HT1080 (cell line): ENCODE measurements at regions not wholly inside any gene's neighbourhood (a gene's known extent, or its start where the extent isn't known, plus 50 kb on each side); places are given as distances from the start of the nearest gene placed in this dataset.

ENCODE experiments used
- DNase-seq: peaks from one replicate; pipeline ENCODE4 v3.0.0-alpha.2; 2015; ENCODE audit warnings: low read depth

- DNase-seq: no peak
These were observed 660.7 kb upstream of the ADAMTS16 start for GRCh38 chr5:4479426-4479825.

DNA sequence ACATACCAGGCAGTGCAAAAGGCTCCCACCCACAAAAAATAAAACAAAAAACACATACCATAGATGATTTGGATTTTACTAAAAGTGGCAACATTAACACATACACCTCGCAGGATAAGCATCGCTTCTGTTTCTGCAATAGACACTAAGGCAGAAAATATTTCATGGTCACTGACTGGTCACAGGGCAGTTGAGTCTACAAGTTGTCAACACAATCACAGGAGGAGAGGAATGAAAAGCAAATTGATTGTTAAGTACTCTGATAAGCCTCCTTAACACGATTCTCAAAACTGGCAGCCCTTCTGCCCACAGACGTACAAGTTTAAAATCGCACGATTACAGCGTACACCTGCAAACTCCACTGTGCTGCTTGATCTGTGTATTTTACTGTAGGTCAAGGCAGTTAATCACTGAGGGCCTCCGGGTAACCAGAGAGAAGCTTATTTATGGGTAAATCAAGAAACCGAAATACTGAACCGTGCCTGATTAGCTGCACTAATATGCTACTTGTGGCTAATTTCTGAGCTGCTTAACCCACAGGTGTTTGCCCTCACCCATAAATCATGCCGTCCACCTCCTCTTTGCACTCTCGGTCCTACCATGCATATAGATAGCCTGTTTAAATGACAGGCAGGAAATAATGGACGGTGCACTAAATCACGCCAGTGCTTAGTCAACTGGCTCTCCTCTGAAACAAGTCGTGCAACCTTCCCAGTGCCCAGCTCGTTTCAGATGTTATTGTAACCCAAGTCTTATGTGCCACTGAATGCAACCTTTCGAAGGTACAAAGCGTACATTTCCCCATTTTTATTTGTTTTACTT lies 659.4 kb upstream of the ADAMTS16 start:
- DNase-seq: no peak

GRCh38 chr5:4487581-4487980 lies 652.5 kb upstream of the ADAMTS16 start:
- no peak for DNase-seq

GRCh38 chr5:4511996-4512656 lies 628.0 kb upstream of the ADAMTS16 start:
- peak; percentile 17 for DNase-seq

GRCh38 chr5:4513381-4513780 lies 626.7 kb upstream of the ADAMTS16 start:
- no peak for DNase-seq

DNA sequence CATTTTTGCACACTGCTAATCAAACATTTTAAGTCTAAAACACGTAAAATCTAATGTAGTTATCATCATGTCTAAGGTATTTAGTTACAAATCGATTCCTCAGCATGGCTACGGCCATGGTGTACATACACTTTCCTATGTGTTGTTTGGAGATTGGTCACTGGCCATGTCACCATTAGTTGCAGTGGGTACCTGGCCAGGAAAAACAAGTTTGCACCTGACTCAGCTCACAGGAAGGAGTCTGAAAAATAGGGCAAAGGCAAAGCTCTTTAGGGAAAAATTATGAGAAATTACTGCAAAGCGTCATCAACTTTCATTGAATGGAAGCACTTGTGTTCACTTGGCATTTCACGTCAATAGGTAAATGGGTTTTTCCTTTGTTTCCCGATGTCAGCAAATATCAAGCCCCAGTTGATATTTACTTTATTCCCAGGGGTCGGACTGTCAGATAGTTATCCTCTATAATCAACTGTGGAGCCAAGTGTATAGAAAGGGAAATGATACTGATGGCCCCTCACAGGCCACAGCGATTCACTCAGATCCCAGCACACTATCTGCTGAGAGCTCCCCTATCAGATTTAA lies 626.0 kb upstream of the ADAMTS16 start:
- no peak for DNase-seq

DNA sequence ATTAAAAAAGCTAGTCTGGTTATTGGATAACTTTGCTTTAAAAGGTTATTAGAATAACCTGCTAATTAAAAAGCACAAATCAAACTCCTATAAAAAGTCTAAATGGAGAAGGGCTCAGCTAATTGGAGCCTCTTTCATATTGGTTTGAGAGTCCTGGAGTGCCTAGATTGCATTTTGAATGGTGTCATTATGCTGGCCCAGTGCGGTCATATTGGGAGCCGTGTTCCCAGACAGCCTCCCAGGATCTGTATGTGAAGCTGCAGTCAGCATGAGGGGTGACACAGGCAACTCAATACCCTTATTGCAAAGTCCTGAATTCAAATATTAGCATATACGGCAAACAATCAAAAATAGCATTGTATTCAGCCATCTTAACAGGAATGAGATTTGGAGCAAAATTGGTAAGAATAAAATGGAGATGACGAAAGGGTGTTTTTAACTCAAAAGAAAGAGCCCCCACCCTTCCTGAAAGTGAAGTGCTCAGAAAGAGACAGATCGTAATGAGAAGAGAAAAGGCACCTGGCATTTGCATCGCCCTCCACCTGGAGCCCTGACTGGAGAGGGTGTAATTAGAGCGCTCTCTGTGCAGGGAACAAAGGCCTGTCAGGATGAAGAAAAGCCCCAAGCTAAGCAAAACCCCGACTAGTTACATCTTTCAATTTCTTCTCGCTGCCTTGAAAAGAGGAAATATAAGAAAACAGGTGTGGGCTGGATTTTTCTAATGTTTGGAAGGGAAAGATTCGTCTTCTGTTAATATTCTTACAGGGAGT lies 621.0 kb upstream of the ADAMTS16 start:
- DNase-seq: no peak

- no peak for DNase-seq
These were observed 619.6 kb upstream of the ADAMTS16 start for GRCh38 chr5:4520559-4520958.

DNA sequence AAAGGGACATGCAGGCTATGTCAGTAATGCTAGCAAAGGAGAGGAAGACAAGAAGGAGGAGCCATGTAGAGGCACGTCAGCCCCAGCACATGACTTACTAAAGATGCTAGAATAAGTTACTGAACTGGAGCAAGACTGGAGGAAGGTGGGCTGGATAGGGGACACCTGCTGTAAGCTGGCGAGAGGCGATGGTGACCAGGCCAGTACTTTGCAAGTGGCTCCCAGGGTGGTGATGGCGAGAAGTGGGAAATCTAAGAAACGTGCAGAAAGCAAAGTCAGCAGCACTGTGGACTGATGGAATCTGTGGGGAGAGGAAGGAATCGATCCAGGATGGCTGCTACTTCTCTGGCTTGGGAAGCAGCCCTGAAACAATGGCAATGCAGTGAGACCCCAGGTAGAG lies 617.1 kb upstream of the ADAMTS16 start:
- no peak for DNase-seq

DNA sequence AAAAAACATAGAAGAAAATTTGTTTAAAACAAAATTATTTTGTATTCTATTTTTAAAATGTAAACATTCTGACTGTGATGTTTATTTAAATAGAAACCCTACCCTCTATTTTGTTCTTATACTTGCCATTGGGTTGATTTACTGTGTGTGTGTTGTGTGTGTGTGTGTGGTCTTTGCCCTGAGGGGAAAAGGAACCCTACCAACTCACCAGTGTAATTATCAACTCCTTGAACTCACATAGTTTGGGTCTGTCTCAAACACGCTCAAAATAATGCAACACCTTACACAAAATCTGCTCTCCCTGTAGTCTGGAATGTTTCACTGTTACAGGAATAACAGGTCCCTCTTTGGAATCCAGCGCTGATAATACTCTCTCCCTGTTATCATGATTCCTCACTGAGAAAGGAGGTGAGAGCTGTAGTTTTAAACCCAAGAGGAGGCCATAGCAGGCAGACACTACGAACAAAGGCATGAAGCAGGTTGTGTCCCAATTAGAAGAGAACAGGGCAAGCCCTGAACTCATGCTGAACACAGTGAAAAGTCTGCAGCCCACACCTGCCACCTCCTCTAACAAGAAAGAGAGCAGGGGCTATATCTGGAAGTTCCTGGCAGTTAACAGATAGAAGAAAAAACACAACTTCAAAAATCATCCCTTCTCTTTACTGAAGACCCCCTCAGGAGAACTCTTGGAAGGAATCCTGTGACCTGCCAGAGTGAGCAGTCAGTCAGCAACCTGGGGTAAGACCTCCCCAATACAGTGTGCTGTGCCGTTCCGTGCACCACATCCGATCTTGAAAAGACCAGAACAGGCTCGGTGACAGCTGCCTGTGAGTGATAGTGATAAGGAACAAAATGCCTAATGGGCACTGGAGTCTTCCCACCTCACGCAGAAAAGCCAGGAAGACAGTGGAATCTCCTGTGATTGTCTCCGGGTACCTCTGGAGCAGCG lies 608.1 kb upstream of the ADAMTS16 start:
- no peak for DNase-seq

GRCh38 chr5:4532705-4533080 lies 607.4 kb upstream of the ADAMTS16 start:
- no peak for DNase-seq

DNA sequence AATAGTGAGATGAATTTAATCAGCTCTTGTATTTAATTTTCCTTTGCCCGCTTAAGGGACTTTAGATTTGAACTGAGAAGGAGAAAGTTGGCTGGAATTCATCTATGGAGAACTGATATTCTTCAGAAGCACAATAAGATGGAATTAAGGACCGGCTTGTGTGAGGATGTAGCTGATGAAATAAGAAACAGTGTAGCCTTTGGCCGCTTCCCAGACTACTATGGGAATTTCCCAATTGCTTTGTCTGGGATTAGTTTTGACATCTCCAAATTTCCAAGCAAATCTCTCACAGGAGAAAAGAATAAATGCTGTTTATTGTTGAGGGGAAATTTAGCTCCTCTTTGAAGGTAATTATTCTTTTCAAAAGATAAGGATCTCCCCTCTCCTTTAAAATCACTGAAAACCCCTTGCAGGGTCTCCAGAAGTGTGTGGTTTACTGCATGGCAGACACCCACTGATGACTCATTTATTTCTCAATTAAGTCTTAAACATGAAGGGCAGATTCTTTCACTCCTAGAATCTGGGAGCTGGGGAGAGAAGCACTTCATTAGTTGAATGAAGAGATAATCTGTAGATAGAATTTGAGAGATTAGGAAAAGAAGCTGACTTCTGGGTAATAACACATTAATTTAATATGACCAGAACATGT lies 606.5 kb upstream of the ADAMTS16 start:
- DNase-seq: no peak

DNA sequence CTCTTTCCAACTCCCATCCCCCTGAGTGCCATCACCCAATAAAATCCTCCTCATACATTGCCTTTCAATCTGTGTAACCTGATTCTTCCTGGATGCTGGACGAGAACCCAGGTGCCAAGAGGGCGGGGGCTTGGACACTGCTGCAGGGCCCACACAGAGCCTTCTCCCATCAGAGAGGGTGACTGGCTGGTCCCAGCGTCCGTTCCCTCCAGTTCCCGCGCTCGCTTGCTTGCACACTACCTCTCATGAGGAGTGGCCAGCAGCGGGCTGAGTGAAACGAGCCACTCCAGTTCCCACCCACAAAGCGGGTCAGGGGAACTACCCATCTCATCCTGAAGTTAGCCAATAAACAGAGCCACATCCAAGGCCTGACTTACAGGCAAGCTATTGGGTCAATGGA lies 602.6 kb upstream of the ADAMTS16 start:
- no peak for DNase-seq

DNA sequence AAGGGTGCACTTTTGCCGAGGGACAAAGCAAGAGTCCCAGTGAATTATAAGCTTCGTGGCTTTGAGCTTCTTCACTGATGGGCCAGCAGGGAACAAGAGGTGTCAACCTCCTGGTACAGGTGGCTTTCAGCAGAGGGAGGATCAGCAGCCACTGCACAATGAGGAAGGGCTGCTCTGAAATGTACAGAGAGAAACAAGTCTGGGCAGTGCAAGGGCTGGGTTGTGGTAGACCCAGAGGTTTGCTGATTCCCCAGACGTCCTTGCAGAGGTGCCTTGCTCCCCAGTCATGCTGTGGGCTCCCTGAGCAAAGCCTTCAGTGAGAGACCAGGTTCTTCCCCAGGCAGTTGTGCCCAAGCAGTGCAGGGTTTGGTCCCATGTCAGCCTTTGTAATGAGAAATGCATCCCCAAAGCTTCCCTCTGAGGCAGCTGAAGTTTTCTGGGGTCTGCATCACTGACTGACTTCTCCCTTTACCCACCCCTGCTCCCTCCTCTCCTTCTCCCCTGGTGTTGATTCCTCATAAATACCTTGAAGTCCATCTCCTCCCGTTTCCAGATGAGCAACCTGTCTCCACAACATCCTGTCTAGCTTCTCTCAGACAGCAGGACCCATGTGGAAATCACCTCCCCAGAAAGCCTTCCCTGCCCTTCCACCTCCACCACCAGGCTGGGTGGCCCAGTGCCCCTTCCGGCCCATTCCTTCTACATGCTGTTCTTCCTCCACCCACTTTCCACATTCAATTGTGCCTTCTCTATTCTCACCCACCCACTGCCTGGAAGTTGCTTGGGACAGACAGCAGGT lies 599.6 kb upstream of the ADAMTS16 start:
- DNase-seq: no peak

DNA sequence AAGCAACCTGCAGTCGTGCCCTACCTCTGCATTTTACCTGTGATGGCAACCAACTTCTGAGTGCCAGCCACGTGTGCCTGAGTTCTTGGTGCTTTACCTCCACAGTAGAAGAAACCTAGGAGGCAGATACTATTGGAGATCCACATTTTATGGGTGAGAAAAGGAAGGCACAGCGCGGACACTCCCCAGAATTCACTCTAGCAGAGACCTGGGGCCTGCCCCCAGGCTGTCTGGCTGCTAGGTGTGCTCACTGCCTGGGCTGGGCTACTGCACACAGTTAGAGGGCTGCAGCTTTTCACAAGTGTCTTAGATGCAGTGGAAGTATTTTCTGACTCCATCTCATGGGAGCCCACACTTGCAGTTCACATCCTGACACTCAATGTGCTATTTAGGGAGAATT lies 598.8 kb upstream of the ADAMTS16 start:
- DNase-seq: no peak

- DNase-seq: no peak
These were observed 597.9 kb upstream of the ADAMTS16 start for GRCh38 chr5:4542145-4542778.

DNA sequence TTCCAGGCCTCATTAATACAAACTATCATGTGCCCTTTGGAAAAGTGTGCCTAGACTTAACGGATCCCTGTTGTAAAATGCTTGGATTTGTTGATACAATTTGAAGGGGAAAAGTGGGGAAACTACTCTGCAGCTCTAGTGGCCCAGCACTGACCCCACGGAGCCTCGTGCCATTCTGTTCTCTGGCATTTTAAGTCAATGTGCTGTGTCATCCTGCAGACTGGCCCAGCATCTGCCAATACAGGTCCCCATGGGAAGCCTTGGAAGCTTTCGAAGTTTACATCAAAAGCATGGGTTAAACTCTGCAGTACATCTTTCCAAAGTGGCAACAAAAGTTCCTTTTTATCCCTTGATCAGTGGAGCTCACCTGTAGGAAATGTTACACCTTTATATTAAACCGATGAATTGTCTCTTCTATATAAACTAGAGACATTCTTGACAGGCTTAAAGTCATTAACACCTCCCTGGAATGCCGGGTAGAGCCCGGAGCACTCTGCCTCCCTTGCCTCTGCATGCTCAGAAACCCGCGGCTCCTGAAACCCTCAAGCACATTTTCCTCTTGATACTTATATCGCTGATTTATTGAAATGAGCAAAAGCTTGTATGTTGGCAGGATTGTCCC lies 596.0 kb upstream of the ADAMTS16 start:
- no peak for DNase-seq

- no peak for DNase-seq
These were observed 592.6 kb upstream of the ADAMTS16 start for GRCh38 chr5:4547547-4547946.
